ENCODE measurements at regions not wholly inside any gene's neighbourhood (a gene's known extent, or its start where the extent isn't known, plus 50 kb on each side); places are given as distances from the start of the nearest gene placed in this dataset.

DNA sequence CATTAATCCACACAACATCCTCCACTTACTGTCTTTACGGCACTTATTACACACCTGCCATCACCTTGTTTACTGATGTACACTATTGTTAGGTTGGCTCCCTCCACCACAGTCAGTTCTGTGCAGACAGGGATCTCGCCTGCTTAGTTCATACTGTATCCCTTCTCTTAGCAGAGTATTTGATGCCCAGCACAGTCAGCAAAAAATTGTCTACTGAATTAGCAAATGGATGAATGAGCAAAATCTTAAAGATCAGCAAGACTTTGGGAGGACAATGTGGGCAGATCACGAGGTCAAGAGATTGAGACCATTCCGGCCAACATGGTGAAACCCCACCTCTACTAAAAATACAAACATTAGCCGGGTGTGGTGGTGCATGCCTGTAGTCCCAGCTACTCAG is 109.8 kb upstream of the ATXN1 start:
- DNase-seq = no peak
- Histone ChIP-seq H3K9me3 (ENCODE audit: control extremely low read depth in 1 of 5, control insufficient read depth in 4 of 5, insufficient read depth in 2 of 5, low read depth in 1 of 5, low read length in 4 of 5) (no peaks in the 10 kb centered on the region), H3K4me1 (ENCODE audit: control extremely low read depth in 1 of 4, control insufficient read depth in 4 of 4, insufficient read depth in 4 of 4, low read length in 3 of 4) (peaks cover 2 to 26% (median 6%) of the 10 kb centered on the region in 4 experiments), H3K4me3 (ENCODE audit: control insufficient read depth in 1 of 7, extremely low read depth in 1 of 7, insufficient read depth in 4 of 7, low read depth in 2 of 7, low read length in 6 of 7) (no peak overlapping the region), H3K27ac (ENCODE audit: insufficient read depth in 1 of 2, low read depth in 1 of 2, low read length in 2 of 2, poor library complexity in 1 of 2, severe bottlenecking in 2 of 2) (no peak overlapping the region), H3K36me3 (ENCODE audit: control insufficient read depth in 4 of 4, insufficient read depth in 4 of 4, low read length in 3 of 4) (no peaks in the 10 kb centered on the region), H3K27me3 (replicated peaks in 2 of 5; ENCODE audit: control insufficient read depth in 4 of 5, insufficient read depth in 5 of 5, low read length in 4 of 5) (no peaks in the 10 kb centered on the region)
- 100% methylated on average over 2 of the region's 5 CpGs for WGBS (ENCODE audit: insufficient coverage)
- ChIA-PET CTCF (no interaction called here), POLR2A (no interaction called here)

DNA sequence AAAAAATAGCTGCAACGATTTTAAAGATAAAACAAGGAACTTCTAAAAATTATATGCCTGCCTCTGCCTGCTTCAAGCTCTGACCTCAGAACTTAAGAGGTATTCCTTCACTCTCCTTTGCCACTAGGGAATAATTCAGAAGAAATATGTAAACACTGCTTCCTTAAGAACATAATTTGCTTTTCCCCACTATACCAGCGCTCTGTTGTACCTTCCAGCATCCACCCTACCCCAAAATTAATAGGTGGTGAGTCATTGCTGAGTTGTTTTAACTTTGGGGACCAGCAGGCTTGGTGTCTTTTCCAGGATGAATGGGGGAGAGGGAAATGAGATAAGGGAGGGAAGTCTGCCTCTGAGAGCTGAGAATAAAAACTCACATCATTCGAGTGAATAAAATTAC is 107.7 kb upstream of the ATXN1 start:
- Histone ChIP-seq H3K4me3 (ENCODE audit: control insufficient read depth in 1 of 7, extremely low read depth in 1 of 7, insufficient read depth in 4 of 7, low read depth in 2 of 7, low read length in 6 of 7) (no peak overlapping the region), H3K27me3 (replicated peaks in 2 of 5; ENCODE audit: control insufficient read depth in 4 of 5, insufficient read depth in 5 of 5, low read length in 4 of 5) (no peaks in the 10 kb centered on the region), H3K36me3 (ENCODE audit: control insufficient read depth in 4 of 4, insufficient read depth in 4 of 4, low read length in 3 of 4) (no peaks in the 10 kb centered on the region), H3K27ac (ENCODE audit: insufficient read depth in 1 of 2, low read depth in 1 of 2, low read length in 2 of 2, poor library complexity in 1 of 2, severe bottlenecking in 2 of 2) (no peak overlapping the region), H3K4me1 (ENCODE audit: control extremely low read depth in 1 of 4, control insufficient read depth in 4 of 4, insufficient read depth in 4 of 4, low read length in 3 of 4) (peaks cover 2 to 26% (median 5%) of the 10 kb centered on the region in 4 experiments), H3K9me3 (ENCODE audit: control extremely low read depth in 1 of 5, control insufficient read depth in 4 of 5, insufficient read depth in 2 of 5, low read depth in 1 of 5, low read length in 4 of 5) (no peaks in the 10 kb centered on the region)
- ChIA-PET POLR2A (no interaction called here), CTCF (interaction anchor here (1.8 to 1.9 kb wide), 2 partner anchors 8 to 96 kb away, joined by 4 to 5 read pairs; no protein-coding TSS in a partner anchor)
- DNase-seq = peak in 2 of 3 donors; percentile 18 to 48
- no CpG with 5 or more reads among the region's 3 CpGs for WGBS (ENCODE audit: insufficient coverage)

DNA sequence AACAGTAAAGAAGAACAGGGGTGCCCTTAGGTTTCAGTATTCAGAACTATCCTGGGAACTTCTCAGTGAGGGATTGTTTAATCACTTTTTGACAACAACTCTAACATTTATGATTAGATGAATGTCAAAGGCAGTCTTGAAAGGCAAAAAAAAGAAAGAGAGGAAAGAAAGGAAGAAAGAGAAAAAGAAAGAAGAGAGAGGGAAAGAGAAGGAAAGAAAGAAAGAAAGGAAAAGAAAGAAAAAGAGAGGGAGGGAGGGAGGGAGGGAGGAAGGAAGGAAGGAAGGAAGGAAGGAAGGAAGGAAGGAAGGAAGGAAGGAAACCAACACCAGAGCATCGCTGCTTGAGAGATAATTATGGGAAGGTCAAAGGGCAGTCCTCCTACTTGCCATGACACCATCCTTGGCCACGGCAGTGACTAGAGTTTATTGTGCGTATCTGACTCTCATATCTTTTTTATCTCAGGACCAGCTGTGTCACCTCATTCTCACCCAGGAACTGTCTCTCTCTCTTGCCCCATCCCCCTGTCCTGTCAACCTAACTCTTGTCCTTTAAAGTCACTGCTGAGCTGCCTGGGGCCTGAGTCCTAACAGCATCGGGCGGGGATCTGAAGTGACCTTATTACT is 96.8 kb upstream of the ATXN1 start:
- DNase-seq = peak in 1 of 3 donors; percentile 18
- ChIA-PET CTCF (interaction anchor here (1.7 kb wide), 1 partner anchor 11 kb away, joined by 4 read pairs; no protein-coding TSS in a partner anchor), POLR2A (interaction anchor here (2.0 kb wide), 1 partner anchor 15 kb away, joined by 5 read pairs; no protein-coding TSS in a partner anchor)
- Histone ChIP-seq H3K27ac (ENCODE audit: insufficient read depth in 1 of 2, low read depth in 1 of 2, low read length in 2 of 2, poor library complexity in 1 of 2, severe bottlenecking in 2 of 2) (no peak overlapping the region), H3K4me3 (ENCODE audit: control insufficient read depth in 1 of 7, extremely low read depth in 1 of 7, insufficient read depth in 4 of 7, low read depth in 2 of 7, low read length in 6 of 7) (no peak overlapping the region), H3K4me1 (ENCODE audit: control extremely low read depth in 1 of 4, control insufficient read depth in 4 of 4, insufficient read depth in 4 of 4, low read length in 3 of 4) (peaks cover 0 to 9% (median 3%) of the 10 kb centered on the region in 4 experiments), H3K36me3 (ENCODE audit: control insufficient read depth in 4 of 4, insufficient read depth in 4 of 4, low read length in 3 of 4) (no peaks in the 10 kb centered on the region), H3K27me3 (replicated peaks in 2 of 5; ENCODE audit: control insufficient read depth in 4 of 5, insufficient read depth in 5 of 5, low read length in 4 of 5) (no peaks in the 10 kb centered on the region), H3K9me3 (ENCODE audit: control extremely low read depth in 1 of 5, control insufficient read depth in 4 of 5, insufficient read depth in 2 of 5, low read depth in 1 of 5, low read length in 4 of 5) (no peaks in the 10 kb centered on the region)
- 89% methylated on average over 4 of the region's 5 CpGs for WGBS (ENCODE audit: insufficient coverage)

DNA sequence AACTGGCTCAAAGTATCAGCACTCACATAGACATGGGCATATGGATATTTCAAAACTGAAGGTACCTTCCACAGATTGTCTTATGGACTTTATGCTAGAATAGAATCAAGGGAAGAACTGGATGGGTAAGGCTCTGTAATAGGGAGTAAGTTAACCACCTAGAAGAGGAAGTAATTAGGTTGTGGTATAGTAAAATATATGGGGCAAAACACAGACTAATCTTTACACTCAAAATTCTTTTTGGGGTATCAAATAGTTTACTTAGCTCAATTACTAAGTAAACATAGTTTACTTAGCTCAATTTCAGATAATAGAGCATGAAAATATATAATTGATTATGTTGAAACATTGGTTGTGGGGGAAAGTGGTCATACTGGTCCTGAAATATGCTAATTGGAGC is 94.2 kb upstream of the ATXN1 start:
- ChIA-PET POLR2A (no interaction called here), CTCF (interaction anchor here (0.6 to 1.8 kb wide), 5 partner anchors 8 to 132 kb away, joined by 3 to 7 read pairs (median 3); no protein-coding TSS in a partner anchor)
- Histone ChIP-seq H3K36me3 (ENCODE audit: control insufficient read depth in 4 of 4, insufficient read depth in 4 of 4, low read length in 3 of 4) (no peaks in the 10 kb centered on the region), H3K9me3 (ENCODE audit: control extremely low read depth in 1 of 5, control insufficient read depth in 4 of 5, insufficient read depth in 2 of 5, low read depth in 1 of 5, low read length in 4 of 5) (no peaks in the 10 kb centered on the region), H3K27me3 (replicated peaks in 2 of 5; ENCODE audit: control insufficient read depth in 4 of 5, insufficient read depth in 5 of 5, low read length in 4 of 5) (no peaks in the 10 kb centered on the region), H3K4me3 (ENCODE audit: control insufficient read depth in 1 of 7, extremely low read depth in 1 of 7, insufficient read depth in 4 of 7, low read depth in 2 of 7, low read length in 6 of 7) (no peak overlapping the region), H3K27ac (ENCODE audit: insufficient read depth in 1 of 2, low read depth in 1 of 2, low read length in 2 of 2, poor library complexity in 1 of 2, severe bottlenecking in 2 of 2) (no peak overlapping the region), H3K4me1 (ENCODE audit: control extremely low read depth in 1 of 4, control insufficient read depth in 4 of 4, insufficient read depth in 4 of 4, low read length in 3 of 4) (peaks cover 12 to 32% (median 23%) of the 10 kb centered on the region in 4 experiments)
- DNase-seq = peak in 1 of 3 donors; percentile 37

DNA sequence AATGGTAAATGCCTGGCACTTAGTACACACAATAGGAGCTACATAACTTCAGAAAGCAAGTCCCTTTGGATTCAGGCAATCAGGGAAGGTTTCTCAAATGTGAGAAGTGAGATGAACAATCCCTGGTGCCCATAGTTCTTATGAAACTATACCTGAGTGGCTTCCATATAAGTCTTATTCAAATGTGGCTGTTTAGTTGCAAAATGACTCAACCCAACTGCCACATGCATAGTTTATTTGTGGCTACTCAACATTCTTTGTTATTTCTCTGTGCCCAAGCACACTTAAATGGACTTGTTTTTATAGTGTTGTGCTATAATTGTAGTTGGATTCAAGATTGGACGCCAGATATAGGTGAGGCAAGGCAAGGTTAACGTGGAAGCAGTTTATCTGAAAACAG is 93.7 kb upstream of the ATXN1 start:
- Histone ChIP-seq H3K36me3 (ENCODE audit: control insufficient read depth in 4 of 4, insufficient read depth in 4 of 4, low read length in 3 of 4) (no peaks in the 10 kb centered on the region), H3K4me1 (ENCODE audit: control extremely low read depth in 1 of 4, control insufficient read depth in 4 of 4, insufficient read depth in 4 of 4, low read length in 3 of 4) (peaks cover 12 to 37% (median 28%) of the 10 kb centered on the region in 4 experiments), H3K27me3 (replicated peaks in 2 of 5; ENCODE audit: control insufficient read depth in 4 of 5, insufficient read depth in 5 of 5, low read length in 4 of 5) (no peaks in the 10 kb centered on the region), H3K9me3 (ENCODE audit: control extremely low read depth in 1 of 5, control insufficient read depth in 4 of 5, insufficient read depth in 2 of 5, low read depth in 1 of 5, low read length in 4 of 5) (no peaks in the 10 kb centered on the region), H3K4me3 (ENCODE audit: control insufficient read depth in 1 of 7, extremely low read depth in 1 of 7, insufficient read depth in 4 of 7, low read depth in 2 of 7, low read length in 6 of 7) (no peak overlapping the region), H3K27ac (ENCODE audit: insufficient read depth in 1 of 2, low read depth in 1 of 2, low read length in 2 of 2, poor library complexity in 1 of 2, severe bottlenecking in 2 of 2) (no peak overlapping the region)
- POLR2A ChIA-PET = no interaction called here
- CTCF ChIA-PET = interaction anchor here (0.6 to 1.3 kb wide), 4 partner anchors 8 to 132 kb away, joined by 3 read pairs; no protein-coding TSS in a partner anchor
- 35% methylated on average over 2 of the region's 2 CpGs for WGBS (ENCODE audit: insufficient coverage)
- DNase-seq = peak in 1 of 3 donors; percentile 30

DNA sequence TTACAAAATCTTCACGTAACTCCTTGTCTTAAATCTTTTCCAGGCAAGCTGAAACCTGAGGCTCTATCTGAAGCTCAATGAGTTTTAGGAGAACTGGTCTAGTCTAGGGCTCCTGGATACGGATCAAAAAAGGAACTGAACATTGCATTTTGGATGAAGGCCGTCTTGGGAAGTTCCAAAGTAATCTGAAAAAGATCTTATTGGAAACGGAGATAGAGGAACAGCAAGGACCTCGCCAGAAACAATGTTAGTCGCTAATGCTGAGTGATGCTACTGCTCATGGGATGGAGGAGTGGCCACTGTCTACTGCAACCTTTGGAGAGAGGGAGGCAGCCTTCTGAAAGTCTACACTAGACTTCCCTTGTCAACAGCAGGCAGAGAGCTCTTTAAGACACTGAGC is 91.4 kb upstream of the ATXN1 start:
- 95% methylated on average over 5 of the region's 6 CpGs for WGBS (ENCODE audit: insufficient coverage)
- CTCF ChIA-PET = interaction anchor here (1.5 kb wide), 1 partner anchor 20 kb away, joined by 9 read pairs; no protein-coding TSS in a partner anchor
- Histone ChIP-seq H3K4me1 (ENCODE audit: control extremely low read depth in 1 of 4, control insufficient read depth in 4 of 4, insufficient read depth in 4 of 4, low read length in 3 of 4) (peaks cover 12 to 44% (median 35%) of the 10 kb centered on the region in 4 experiments), H3K9me3 (ENCODE audit: control extremely low read depth in 1 of 5, control insufficient read depth in 4 of 5, insufficient read depth in 2 of 5, low read depth in 1 of 5, low read length in 4 of 5) (peaks cover 0 to 9% (median 0%) of the 10 kb centered on the region in 5 experiments), H3K4me3 (ENCODE audit: control insufficient read depth in 1 of 7, extremely low read depth in 1 of 7, insufficient read depth in 4 of 7, low read depth in 2 of 7, low read length in 6 of 7) (no peak overlapping the region), H3K36me3 (ENCODE audit: control insufficient read depth in 4 of 4, insufficient read depth in 4 of 4, low read length in 3 of 4) (no peaks in the 10 kb centered on the region), H3K27ac (ENCODE audit: insufficient read depth in 1 of 2, low read depth in 1 of 2, low read length in 2 of 2, poor library complexity in 1 of 2, severe bottlenecking in 2 of 2) (no peak overlapping the region), H3K27me3 (replicated peaks in 2 of 5; ENCODE audit: control insufficient read depth in 4 of 5, insufficient read depth in 5 of 5, low read length in 4 of 5) (no peaks in the 10 kb centered on the region)
- POLR2A ChIA-PET = no interaction called here
- no peak for DNase-seq

DNA sequence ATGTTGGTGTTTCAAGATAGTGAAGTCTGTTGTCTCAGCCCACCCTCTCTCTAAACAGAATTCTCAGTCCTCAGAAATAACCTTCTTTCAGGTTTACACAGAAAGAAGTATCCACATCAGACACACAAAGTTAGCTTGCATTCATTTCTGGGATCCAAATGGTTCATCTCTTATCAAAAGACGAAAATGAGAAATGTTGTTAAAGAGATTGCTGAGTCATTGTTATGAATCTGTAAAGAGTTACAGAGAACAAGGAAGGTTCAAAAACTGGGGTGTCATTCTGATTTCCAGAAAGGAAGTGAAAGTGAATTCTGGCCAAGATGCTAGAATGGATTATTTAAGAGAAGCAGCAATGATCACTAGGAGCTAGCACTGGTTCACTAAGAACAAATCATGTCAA is 90.5 kb upstream of the ATXN1 start:
- Histone ChIP-seq H3K27ac (ENCODE audit: insufficient read depth in 1 of 2, low read depth in 1 of 2, low read length in 2 of 2, poor library complexity in 1 of 2, severe bottlenecking in 2 of 2) (peak overlapping the region in 1 of 2 experiments; percentile 38), H3K4me1 (ENCODE audit: control extremely low read depth in 1 of 4, control insufficient read depth in 4 of 4, insufficient read depth in 4 of 4, low read length in 3 of 4) (peaks cover 12 to 44% (median 35%) of the 10 kb centered on the region in 4 experiments), H3K36me3 (ENCODE audit: control insufficient read depth in 4 of 4, insufficient read depth in 4 of 4, low read length in 3 of 4) (no peaks in the 10 kb centered on the region), H3K9me3 (ENCODE audit: control extremely low read depth in 1 of 5, control insufficient read depth in 4 of 5, insufficient read depth in 2 of 5, low read depth in 1 of 5, low read length in 4 of 5) (peaks cover 0 to 9% (median 0%) of the 10 kb centered on the region in 5 experiments), H3K4me3 (ENCODE audit: control insufficient read depth in 1 of 7, extremely low read depth in 1 of 7, insufficient read depth in 4 of 7, low read depth in 2 of 7, low read length in 6 of 7) (peak overlapping the region in 1 of 7 experiments; percentile 34), H3K27me3 (replicated peaks in 2 of 5; ENCODE audit: control insufficient read depth in 4 of 5, insufficient read depth in 5 of 5, low read length in 4 of 5) (no peaks in the 10 kb centered on the region)
- CTCF ChIA-PET = interaction anchor here (1.5 to 1.9 kb wide), 2 partner anchors 21 to 68 kb away, joined by 4 to 9 read pairs; no protein-coding TSS in a partner anchor
- no CpG with 5 or more reads among the region's 1 CpG for WGBS (ENCODE audit: insufficient coverage)
- peak; percentile 65 to 95 (median 93) for DNase-seq
- POLR2A ChIA-PET = no interaction called here

All from common myeloid progenitor, CD34-positive (primary cell).